GM19043 (cell line): ENCODE measurements at regions not wholly inside any gene's neighbourhood (a gene's known extent, or its start where the extent isn't known, plus 50 kb on each side); places are given as distances from the start of the nearest gene placed in this dataset.
A peak's percentile ranks its signal among the peaks of the same experiment; 100 is the strongest.
"Not testable (repeated sequence)": the region's sequence is repeated elsewhere in the genome, so short reads cannot be mapped to it uniquely, and the experiment has no call there.

Experiments used
- ATAC-seq: cut with Tn5 transposase; IDR thresholded peaks from one replicate; pipeline ENCODE4 v1.9.1; 2021; ENCODE audit warnings: low read depth; ENCODE audit not compliant: unreplicated experiment

DNA sequence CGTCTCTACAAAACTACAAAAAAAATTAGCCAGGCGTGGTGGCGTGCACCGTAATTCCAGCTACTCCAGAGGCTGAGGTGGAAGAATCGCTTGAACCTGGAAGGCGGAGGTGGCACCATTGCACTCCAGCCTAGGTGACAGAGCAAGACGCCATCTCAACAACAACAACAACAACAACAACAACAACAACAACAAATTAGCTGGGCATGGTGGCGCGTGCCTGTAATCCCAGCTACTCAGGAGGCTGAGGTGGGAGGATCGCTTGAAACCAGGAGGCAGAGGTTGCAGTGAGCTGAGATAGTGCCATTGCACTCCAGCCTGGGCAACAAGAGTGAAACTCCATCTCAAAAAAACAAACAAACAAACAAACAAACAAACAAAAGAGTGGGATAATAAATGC lies 219.9 kb upstream of the SGK1 start:
- ATAC-seq = not testable (repeated sequence)

GRCh38 chr6:134537146-134537555 lies 219.2 kb upstream of the SGK1 start:
- ATAC-seq = no peak

GRCh38 chr6:134535831-134536230 lies 217.9 kb upstream of the SGK1 start:
- ATAC-seq = no peak

DNA sequence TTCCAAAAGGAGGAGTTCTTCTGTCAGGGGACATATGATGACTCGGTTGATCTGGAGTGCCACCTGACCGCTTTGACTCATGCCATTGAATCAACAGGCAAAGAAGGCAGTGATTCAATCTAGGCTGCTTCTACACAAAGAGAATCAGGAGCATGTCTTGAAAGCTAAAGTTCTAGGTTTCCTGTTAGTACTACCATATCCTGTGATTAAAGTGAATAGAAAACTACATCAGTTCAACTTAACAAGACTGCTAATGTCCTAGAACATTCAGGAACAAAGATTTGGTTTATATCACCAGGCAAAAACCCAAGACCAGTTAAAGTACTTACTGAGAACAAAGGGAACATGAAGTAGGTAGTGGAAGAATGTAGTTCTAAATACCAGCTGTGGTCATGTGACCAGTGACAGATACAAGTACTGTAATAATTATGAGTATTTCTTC lies 216.8 kb upstream of the SGK1 start:
- ATAC-seq = no peak

- no peak for ATAC-seq
These were observed 216.1 kb upstream of the SGK1 start for GRCh38 chr6:134533991-134534390.

GRCh38 chr6:134532694-134533624 lies 215.0 kb upstream of the SGK1 start:
- ATAC-seq = no peak

- ATAC-seq = no peak
These were observed 213.7 kb upstream of the SGK1 start for GRCh38 chr6:134531611-134532010.

- no peak for ATAC-seq
These were observed 213.3 kb upstream of the SGK1 start for GRCh38 chr6:134531188-134531551.

- no peak for ATAC-seq
These were observed 212.0 kb upstream of the SGK1 start for GRCh38 chr6:134529921-134530320.

- no peak for ATAC-seq
These were observed 211.4 kb upstream of the SGK1 start for GRCh38 chr6:134529305-134529704.

GRCh38 chr6:134527108-134527787 lies 209.3 kb upstream of the SGK1 start:
- no peak for ATAC-seq

- ATAC-seq = no peak
These were observed 207.4 kb upstream of the SGK1 start for GRCh38 chr6:134525190-134525868.

DNA sequence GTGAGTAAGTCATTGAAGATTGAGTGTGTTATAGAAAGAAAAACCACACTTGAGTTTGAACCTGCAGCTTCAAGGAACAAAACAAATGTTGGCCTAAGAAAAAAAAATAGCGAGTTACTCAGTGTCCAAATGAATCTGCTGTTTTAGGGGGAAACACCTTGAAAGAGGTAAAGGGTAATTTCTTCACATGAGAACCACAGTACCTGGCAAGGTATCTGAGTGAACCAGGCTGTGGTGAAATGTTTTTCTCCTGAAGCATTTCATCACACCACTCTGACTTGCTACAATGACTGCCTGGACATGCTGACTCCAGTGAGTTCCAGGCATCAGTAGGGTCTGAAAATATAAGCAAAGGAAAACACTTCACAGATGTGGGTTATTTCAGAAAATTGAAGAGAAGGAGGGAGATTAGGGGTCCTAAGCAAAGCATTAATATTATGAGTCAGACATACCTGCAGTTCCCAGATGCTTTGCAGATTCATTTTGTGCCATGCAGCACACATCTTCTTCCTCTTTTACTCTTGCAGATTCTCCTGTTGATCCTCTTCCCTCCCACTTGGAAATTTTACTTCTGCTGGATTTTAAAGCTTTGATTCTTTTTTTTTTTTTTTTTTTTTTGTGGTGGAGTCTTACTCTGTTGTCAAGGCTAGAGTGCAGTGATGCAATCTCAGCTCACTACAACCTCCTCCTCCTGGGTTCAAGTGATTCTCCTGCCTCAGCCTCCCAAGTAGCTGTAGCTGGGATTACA lies 206.2 kb upstream of the SGK1 start:
- no peak for ATAC-seq

DNA sequence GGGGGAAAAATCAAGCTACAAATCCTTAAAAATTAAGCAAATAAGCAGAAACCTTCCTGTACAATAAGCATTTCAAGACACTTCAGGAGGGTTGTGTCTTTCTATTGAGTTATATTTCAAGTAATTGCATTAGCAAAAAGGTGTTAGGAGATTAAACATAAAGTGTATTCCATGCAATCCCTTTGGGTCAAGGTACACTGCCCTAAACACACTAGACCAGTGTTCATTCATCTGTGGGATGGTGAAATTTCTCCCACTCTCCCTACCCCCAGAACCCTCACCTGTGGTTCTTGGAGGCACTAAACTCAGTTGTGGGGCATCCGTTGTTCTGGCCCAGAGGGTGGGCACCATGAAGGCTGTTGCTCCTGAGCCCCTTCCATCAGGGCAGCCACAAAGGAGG lies 205.1 kb upstream of the SGK1 start:
- ATAC-seq = no peak

DNA sequence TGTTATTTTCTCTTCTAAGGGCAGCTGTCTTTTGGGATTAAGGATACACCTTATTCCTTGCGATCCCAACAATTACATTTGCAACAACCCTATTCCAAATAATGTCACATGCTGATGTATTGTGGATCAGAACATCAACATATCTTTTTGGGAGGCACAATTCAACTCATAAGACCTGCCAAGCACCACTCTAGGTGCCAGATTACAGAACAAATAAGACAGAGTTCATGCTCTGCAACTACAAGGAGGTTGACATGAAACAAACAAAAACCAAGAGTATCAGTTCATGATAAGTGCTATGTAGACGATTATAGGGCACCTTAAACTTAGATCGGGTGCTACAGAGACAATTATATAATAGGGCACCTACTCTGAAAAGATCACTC lies 203.2 kb upstream of the SGK1 start:
- ATAC-seq = no peak

- ATAC-seq = no peak
These were observed 202.5 kb upstream of the SGK1 start for GRCh38 chr6:134520181-134521115.

DNA sequence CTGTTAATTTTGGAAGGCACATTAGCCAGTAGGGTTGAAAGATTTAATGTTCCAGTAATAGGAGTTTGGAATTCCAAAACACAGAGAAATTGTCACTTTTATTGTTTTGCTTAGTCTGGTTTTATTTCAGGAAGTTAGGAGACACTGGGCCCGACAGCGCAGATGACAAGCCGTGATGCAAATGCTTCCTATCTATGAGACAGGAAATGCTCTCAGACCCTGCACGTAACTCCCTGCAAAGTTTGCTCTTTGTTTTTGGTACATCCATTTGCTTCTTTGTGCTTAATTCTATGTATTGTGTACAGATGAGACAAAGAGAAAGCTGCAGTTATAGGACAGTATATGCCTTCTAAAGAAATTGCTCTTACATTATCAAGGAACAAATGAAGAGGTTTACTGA lies 201.6 kb upstream of the SGK1 start:
- ATAC-seq = peak; percentile 57

- no peak for ATAC-seq
These were observed 200.0 kb upstream of the SGK1 start for GRCh38 chr6:134517868-134518267.

GRCh38 chr6:134517145-134517658 lies 199.3 kb upstream of the SGK1 start:
- no peak for ATAC-seq
